HG03139 (cell line): ENCODE measurements at regions not wholly inside any gene's neighbourhood (a gene's known extent, or its start where the extent isn't known, plus 50 kb on each side); places are given as distances from the start of the nearest gene placed in this dataset.
A peak's percentile ranks its signal among the peaks of the same experiment; 100 is the strongest.
"Not testable (repeated sequence)": the region's sequence is repeated elsewhere in the genome, so short reads cannot be mapped to it uniquely, and the experiment has no call there.

Experiments
- ATAC-seq: cut with Tn5 transposase; IDR thresholded peaks from one replicate; pipeline ENCODE4 v1.9.1; 2021; ENCODE audit not compliant: unreplicated experiment

DNA sequence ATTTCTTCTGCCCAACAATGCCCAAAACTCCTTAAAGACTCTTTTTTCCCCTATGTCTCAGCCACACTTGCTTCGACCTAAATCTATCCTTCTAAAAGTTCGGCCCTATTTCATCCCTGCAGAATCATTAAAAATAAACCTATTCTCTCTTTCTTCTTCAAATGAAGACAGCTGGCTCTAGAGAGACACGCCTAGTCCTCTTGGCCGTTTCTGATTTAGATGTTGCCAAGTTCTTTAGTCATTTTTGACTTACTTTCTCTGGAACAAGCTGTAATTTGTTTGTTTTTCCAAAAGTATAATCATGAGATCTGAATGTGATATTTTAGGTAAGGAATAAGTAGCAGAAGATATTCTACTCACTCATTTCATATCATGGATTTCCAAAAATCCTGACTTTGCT is 211.6 kb downstream of the CENPC start:
- ATAC-seq, result no peak

DNA sequence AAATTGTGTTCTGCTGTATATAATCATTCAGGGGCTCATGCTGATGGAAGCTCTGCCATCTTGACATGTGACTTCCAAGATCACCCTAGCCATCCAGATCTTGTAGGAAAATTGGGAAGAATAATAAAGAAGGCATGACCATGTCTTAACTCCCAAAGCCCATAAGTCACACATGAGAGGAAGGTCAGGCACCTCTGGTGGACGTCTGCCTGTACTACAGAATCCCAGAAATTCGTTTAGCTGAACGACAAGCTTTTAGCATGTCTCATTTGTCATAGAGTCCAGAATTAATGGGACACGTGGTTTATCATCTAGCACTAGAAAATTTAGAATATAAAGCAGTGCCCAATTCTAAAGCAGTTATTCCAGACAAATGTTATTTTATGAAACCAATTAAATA is 212.7 kb downstream of the CENPC start:
- no peak for ATAC-seq

DNA sequence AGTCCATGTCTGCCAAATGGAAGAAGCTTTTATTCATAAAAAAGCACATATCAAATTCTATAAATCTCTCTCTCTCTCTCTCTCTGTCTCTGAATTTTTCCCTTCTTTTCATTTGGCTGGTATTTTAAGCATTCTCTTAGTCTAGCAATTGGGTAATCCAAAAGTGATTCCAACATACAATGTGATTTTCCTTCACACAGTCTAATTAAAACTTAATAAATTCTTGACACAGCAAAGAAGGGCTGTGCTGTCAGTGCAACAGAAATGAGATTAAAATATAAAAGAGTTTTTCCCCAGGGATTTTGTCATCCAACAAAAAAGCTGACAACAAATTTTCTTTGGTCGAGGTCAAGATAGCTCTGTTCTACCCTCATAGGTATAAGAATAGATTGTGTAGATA is 216.9 kb downstream of the CENPC start:
- no peak for ATAC-seq

DNA sequence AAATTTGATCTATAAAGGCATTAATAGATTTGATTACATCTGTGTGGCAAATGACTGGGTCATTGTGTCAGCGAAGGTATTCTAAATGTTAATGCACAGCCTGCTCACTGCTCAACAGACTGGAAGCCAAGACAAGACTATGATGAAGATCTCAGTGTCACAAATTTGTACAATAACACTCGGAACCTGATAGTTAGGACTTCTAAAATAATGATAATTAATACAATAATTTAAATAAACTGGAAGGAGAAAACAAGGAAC is 217.4 kb downstream of the CENPC start:
- ATAC-seq, result no peak

DNA sequence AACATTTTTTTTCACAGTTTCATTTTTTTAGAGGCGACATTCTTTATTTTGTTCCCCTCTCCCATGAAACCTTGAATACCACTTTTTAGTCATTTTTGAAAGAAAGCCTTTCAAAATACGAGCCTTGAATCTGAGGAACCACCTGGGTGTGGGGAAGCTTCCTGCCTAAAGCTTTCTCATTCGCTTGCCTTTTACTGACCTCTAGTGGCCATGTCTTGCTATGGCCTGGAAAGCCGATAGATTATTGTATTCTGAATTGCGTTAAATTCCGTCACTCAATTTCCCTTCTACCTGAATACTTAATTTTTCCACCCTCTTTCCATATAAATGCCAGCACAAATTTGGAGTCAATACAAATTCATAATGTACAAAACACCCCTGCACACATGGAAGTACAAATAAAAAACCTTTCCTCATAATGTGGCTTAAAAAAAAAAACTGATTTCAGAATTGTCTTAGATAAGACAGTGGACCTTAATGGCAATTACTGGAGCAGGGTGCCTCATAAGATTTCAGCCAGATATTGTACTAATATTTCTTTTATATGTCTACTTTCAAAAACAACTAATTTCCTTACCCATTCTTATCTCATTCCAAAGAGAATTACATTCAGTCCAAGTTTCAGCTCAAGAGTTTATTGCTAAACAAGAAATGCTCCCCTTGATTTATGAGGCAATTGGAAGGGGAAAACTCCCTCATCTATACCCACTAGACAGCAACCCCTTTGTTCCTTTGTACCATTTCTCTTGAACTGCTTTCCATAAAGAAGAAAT is 217.9 kb downstream of the CENPC start:
- ATAC-seq, result peak; percentile 96

DNA sequence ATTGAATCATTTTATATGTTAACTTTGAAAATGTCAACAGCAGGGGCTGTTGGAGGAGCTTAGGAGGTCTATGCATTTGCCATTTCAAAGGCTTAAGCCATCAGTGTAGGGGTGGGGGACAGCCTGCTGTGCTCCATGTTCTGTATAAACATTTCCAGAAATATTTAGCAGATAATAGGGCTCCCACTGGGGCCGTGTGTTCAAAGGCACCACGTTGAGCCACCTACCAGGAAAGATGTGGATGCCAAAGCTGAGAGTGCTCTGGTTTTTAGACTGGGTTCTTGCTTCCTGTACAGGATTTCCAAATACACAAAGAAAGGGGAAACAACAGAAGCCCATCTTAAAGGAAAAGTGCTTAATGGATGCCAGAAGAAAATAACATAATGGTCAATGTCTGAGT is 219.5 kb downstream of the CENPC start:
- no peak for ATAC-seq

DNA sequence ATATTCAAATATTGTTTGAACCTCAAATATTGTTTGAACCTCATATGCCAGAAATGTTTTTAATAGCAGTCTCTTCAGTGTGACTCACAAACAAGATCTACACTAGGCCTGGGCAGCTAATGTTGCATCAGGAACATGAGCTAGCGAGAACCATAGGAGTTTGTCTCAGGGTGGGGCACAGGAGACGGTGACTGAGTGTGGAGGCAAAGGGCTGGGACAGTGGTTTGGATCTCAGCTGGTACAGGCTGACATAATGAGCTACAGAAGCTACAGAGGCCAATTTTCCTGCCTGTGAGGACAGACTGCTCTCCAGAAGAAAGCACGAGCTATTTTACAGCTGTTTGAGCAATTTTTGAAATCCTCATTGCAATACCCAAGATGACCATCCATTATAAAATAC is 224.7 kb downstream of the CENPC start:
- no peak for ATAC-seq

DNA sequence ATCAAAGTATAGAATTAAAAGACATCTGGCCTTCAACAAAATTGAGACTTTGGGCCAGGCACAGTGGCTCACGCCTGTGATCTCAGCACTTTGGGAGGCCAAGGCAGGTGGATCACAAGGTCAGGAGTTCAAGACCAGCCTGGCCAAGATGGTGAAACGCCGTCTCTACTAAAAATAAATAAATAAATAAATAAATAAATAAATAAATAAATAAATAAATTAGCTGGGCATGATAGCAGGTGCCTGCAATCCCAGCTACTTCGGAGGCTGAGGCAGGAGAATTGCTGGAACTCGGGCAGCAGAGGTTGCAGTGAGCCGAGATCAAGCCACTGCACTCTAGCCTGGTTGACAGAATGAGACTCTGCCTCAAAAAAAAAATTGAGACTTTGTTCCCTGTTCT is 225.7 kb downstream of the CENPC start:
- ATAC-seq, result not testable (repeated sequence)

DNA sequence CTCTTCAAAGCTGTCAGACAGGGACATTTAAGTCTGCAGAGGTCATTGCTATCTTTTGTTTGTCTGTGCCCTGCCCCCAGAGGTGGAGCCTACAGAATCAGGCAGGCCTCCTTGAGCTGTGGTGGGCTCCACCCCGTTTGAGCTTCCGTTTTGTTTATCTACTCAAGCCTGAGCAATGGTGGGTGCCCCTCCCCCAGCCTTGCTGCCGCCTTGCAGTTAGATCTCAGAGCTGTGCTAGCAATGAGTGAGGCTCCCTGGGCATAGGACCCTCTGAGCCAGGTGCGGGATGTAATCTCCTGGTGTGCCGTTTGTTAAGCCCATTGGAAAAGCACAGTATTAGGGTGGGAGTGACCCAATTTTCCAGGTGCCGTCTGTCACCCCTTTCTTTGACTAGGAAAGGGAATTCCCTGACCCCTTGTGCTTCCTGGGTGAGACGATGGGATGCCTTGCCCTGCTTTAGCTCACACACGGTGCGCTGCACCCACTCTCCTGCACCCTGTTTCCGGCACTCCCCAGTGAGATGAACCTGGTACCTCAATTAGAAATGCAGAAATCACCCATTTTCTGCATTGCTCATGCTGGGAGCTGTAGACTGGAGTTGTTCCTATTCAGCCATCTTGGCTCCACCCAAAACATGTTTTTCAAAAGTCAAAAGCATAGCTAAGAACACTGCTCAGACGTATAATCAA is 244.7 kb downstream of the CENPC start:
- ATAC-seq, result not testable (repeated sequence)

DNA sequence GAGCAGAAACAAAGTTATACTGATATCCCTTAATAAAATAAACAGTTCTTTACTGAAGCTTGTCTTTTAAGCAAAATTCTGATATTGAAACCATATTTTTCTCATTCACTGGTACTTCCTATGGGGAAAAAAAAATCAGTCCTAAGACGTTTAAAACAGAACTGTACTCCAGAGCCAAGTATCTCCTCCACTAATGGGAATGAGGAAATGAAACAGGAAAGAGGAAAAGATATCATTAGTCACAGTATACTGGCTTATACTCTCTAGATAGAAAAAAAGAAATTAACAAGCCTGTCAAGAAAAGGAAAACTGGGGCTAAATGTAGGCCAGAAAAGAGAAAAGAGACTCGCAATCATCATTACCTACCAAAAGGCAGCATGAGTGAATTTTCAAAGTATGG is 252.7 kb downstream of the CENPC start:
- ATAC-seq, result no peak

DNA sequence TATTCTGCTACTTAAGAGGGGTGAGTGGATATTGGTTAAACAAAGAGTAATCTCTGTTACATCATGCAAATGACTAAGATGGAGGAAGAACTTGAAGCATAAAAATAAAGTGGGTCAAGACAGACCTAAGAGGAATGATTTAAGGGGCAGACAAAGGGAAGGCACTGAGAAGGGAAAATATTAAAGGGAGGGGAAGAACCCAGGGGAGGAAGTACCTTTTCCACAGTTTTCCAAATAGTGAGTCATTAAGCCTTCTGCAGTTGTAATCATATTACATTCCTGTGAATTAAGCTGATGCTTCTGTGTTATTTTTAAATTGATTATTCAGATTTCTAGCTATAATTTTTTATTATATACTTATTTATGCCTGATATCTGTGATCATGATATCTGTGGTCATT is 253.3 kb downstream of the CENPC start:
- no peak for ATAC-seq

DNA sequence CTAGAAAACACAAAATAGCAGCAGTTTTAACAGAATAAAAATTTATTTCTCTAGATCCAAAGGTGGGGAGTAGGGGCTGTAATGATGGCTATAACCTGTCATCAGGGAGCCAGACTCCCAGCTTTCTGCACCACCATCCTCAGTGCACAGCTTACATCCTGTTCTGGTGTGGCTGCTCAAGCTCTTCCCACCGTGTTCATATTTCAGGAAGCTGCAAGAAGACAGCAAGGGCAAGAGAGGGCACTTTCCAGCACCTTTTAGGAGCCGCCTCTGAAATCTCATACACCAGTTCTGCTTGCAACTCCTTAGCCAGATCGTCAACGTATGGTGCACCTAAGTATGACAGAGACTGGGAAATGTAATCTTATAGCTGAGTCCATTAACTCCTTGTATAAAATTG is 253.7 kb downstream of the CENPC start:
- no peak for ATAC-seq

DNA sequence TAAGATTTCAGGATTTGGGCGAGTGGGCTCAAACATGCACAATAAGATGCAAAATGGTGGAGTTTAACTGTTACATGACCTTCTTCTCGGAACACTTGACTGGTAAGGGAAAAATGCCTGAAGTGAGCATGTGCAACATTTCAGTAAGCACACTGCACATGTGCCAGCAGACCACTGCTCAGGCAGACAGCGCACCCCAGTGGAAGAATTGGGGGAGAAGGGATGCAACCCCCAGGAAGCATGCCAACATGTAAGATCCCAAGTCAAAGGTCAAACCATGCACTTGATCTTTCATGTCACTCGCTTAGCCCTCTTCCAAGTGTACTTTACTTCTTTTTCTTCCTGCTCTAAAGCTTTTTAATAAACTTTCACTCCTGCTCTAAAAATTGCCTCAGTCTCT is 256.3 kb downstream of the CENPC start:
- peak; percentile 51 for ATAC-seq

DNA sequence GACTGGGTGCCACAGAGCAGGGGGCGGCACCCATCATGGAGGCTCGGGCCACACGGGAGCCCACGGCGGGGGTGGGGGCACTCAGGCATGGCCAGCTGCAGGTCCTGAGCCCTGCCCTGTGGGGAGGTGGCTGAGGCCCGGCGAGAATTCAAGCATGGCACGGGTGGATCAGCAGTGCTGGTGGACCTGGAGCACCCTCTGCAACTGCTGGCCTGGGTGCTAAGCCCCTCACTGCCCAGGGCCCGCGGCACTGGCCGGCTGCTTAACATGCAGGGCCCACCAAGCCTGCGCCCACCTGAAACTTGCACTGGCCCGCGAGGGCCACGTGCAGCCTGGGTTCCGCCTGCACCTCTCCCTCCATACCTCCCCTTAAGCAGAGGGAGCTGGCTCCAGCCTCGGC is 258.6 kb downstream of the CENPC start:
- no peak for ATAC-seq

DNA sequence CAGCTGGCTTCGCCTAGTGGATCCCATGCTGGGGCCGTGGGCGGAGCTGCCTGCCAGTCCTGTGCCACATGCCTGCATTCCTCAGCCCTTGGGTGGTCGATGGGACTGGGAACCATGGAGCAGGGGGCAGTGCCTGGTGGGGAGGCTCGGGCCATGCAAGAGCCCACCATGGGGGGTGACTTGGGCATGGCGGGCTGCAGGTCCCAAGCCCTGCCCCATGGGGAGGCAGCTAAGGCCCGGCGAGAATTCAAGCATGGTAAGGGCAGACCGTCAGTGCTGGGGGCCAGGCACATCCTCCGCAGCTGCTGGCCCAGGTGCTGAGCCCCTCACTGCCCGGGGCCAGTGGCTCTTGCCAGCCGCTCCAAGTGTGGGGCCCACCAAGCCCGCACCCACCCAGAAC is 262.6 kb downstream of the CENPC start:
- no peak for ATAC-seq

DNA sequence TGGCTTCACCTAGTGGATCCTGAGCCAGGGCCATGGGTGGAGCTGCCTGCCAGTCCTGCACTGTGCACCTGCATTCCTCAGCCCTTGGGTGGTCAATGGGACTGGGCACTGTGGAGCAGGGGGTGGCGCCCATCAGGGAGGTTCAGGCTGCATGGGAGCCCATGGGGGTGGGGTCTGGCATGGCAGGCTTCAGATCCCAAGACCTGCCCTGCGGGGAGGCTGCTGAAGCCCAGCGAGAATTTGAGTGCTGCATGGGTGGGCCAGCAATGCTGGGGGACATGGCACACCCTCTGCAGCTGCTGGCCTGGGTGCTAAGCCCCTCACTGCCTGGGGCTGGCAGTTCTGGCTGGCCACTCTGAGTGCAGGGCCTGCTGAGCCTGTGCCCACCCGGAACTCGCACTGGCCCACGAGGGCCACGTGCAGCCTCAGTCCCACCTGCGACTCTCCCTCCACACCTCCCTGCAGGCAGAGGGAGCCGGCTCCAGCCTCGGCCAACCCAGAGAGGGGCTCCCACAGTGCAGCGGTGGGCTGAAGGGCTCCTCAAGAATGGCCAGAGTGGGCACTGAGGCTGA is 270.0 kb downstream of the CENPC start:
- no peak for ATAC-seq

DNA sequence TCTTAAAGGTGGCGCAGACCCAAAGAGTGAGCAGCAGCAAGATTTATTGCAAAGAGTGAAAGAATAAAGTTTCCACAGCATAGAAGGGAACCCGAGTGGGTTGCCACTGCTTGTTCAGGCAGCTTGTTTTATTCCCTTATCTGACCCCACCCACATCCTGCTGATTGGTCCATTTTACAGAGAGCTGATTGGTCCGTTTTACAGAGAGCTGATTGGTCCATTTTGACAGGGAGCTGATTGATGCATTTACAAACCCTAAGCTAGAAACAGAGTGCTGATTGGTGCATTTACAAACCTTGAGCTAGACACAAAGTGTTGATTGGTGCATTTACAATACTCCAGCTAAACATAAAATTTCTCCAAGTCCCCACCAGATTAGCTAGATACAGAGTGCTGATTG is 270.6 kb downstream of the CENPC start:
- not testable (repeated sequence) for ATAC-seq

DNA sequence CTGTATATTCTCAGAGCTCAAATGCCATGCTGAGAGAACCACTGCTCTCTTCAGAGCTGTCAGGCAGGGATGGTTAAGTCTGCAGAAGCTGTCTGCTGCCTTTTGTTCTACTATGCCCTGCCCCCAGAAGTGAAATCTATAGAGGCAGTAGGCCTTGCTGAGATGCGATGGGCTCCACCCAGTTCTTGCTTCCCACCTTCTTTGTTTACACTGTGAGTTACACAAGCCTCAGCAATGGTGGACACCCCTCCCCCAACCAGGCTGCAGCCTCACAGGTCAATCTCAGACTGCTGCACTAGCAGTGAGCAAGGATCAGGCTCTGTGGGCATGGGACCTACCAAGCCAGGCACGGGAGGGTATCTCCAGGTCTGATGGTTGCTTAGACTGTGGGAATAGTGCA is 271.6 kb downstream of the CENPC start:
- no peak for ATAC-seq

DNA sequence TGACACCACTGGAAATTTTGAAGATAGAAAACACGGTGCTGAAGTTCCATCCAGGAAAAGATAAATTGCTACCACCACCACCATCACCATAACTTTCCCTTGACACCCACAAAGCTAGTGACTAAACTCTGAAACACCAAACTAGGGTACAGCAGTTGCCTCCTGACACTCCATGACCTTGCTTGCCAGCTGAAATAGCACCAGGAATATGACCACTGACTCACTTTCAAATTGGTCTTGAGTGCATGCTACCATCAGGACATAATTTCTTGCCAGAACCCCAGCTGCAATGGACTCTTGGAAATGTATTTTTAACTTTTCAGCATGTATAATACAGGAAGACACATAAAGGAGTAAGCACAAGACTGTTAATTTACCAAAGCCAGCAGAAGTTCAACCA is 283.3 kb downstream of the CENPC start:
- no peak for ATAC-seq

DNA sequence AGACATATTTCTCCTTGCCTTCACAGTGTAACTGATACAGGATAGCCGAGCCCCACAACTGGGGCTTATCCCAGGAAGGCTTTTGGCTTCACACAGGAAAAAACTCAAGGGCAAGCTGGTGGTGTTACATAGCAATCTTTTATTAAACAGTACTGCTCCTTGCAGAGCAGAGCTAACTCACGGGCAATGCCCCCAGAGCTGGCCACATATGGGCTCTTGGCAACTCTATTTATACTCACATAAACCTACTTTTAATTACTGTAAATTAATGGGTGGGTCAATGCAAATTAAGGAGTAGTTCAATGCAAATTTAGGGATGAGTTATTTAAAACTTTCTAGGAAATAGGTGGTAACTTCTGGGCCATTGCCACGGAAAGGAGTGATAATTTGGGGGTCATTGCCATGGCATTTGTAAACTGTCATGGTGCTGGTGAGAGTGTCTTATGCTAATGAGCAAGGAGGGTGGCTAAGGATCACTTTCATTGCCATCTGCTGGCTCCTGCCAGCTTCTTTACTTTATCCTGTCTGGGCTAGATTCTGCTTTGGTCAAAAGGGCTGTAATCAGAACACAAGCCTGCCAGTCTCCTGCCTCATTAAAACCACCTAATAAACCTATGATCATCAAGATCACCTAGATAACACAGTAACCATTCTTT is 288.8 kb downstream of the CENPC start:
- no peak for ATAC-seq

DNA sequence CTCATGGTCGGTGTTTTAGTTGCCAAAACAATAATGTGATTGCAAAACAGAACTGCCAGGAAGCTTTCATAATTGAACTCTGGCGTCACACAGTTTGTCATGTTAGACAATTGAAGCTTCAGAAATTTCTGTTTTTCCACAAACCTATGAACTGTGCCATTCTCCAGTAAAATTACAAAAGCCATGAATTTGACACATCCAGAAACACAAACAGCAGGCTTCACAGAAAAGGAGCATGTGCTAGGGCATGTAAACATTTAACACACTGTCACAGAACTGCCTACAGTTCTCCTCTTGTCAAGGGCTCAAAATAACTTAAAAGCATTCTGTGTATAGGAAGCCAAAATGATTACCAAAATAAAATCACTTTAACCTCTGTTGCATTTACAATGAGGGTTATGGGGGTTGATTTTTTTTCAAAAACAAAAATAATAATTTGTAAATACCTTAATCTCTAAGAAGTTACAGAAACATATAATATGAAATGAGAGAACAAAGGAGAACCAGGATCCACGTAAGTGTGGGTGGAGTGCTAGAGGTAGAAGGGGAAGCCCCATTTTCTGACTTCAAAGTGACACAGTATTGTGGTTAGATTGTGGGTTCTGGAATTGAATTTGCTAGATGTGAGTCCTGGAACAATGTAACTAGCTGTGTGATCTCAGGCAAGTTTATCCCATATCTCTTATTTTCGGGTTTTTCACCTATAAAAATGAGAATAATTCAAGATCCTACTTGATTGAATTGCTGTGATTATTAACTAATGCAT is 295.0 kb downstream of the CENPC start:
- ATAC-seq, result no peak
